Caco-2 (cell line): ENCODE measurements at regions not wholly inside any gene's neighbourhood (a gene's known extent, or its start where the extent isn't known, plus 50 kb on each side); places are given as distances from the start of the nearest gene placed in this dataset.

Experiments used
- BruUV-seq: library from RNA; stranded (reverse); fragments of 400-500 nt; replicated peaks from 2 replicates; lab custom pipeline; 2021; lab: Mats Ljungman, UMichigan
- CTCF ChIA-PET: fragments of 300-600 bp; sonication (Branson Sonifier 250); formaldehyde crosslinking; loops from one replicate; lab custom pipeline; 2022; ENCODE audit warnings: antibody characterized with exemption; lab: Charles Lee
- POLR2A ChIA-PET: fragments of 300-600 bp; sonication (Branson Sonifier 250); formaldehyde crosslinking; loops from one replicate; lab custom pipeline; 2022; ENCODE audit warnings: antibody characterized with exemption; lab: Charles Lee
- DNase-seq, 2 experiments: peaks; one replicate each; pipeline versions ENCODE4 v3.0.0 to v3.0.0-alpha.2; 2020 to 2022
- H3K27me3 ChIP-seq: replicated peaks from 2 replicates; pipeline ENCODE4 v1.6.0; 2011; ENCODE audit warnings: low read length; ENCODE audit not compliant: control insufficient read depth, insufficient read depth
- H3K36me3 ChIP-seq: 2 replicates; pipeline ENCODE4 v1.5.1; 2011; ENCODE audit warnings: low read length; ENCODE audit not compliant: control insufficient read depth, insufficient read depth
- H3K4me1 ChIP-seq: fragments of 250-450 bp; sonication (Bioruptor Pico); 2 replicates; pipeline ENCODE4 v1.5.1; 2020; ENCODE audit warnings: mild to moderate bottlenecking
- H3K4me3 ChIP-seq: 2 replicates; pipeline ENCODE4 v1.5.1; 2011; ENCODE audit warnings: low read depth, mild to moderate bottlenecking, control low read depth, low read length
- H3K9me3 ChIP-seq: fragments of 250-450 bp; sonication (Bioruptor Pico); 2 replicates; pipeline ENCODE4 v1.5.1; 2020; ENCODE audit warnings: mild to moderate bottlenecking, moderate library complexity
- H3K27ac Mint-ChIP-seq: one replicate; pipeline ENCODE4 v1.8.0; 2022; ENCODE audit warnings: mixed read lengths; ENCODE audit not compliant: unreplicated experiment
- H3K27me3 Mint-ChIP-seq: one replicate; pipeline ENCODE4 v1.8.0; 2022; ENCODE audit warnings: mixed read lengths; ENCODE audit not compliant: insufficient read depth, unreplicated experiment
- H3K36me3 Mint-ChIP-seq: one replicate; pipeline ENCODE4 v1.8.0; 2022; ENCODE audit warnings: mild to moderate bottlenecking, mixed read lengths; ENCODE audit not compliant: insufficient read depth, unreplicated experiment
- H3K4me1 Mint-ChIP-seq: one replicate; pipeline ENCODE4 v1.8.0; 2022; ENCODE audit warnings: low read depth, mixed read lengths; ENCODE audit not compliant: unreplicated experiment
- H3K4me3 Mint-ChIP-seq: one replicate; pipeline ENCODE4 v1.8.0; 2022; ENCODE audit warnings: mild to moderate bottlenecking, moderate library complexity, mixed read lengths; ENCODE audit not compliant: unreplicated experiment
- H3K9me3 Mint-ChIP-seq: one replicate; pipeline ENCODE4 v1.8.0; 2022; ENCODE audit warnings: mixed read lengths; ENCODE audit not compliant: unreplicated experiment
- intact Hi-C: fragments of 100-400 bp; cut with micrococcal nuclease; formaldehyde crosslinking; loops from one replicate; pipeline ENCODE4 v1.10.0; 2022; ENCODE audit not compliant: unreplicated experiment
- TF ChIP-seq, protein P1 (sequence below), 2 experiments: fragments of 200-600 bp in 1 of 2; IDR thresholded peaks; 1 replicate in 1 of 2; 2 replicates in 1 of 2; pipeline versions ENCODE4 v1.5.1 to v1.8.0; 2011 to 2022; ENCODE audit warnings: antibody characterized with exemption in 1 of 2, control low read depth in 1 of 2, inconsistent platforms in 1 of 2, low read depth in 1 of 2, low read length in 1 of 2, mild to moderate bottlenecking in 1 of 2, moderate library complexity in 1 of 2; ENCODE audit not compliant: insufficient read depth in 1 of 2, severe bottlenecking in 1 of 2, unreplicated experiment in 1 of 2

DNA sequence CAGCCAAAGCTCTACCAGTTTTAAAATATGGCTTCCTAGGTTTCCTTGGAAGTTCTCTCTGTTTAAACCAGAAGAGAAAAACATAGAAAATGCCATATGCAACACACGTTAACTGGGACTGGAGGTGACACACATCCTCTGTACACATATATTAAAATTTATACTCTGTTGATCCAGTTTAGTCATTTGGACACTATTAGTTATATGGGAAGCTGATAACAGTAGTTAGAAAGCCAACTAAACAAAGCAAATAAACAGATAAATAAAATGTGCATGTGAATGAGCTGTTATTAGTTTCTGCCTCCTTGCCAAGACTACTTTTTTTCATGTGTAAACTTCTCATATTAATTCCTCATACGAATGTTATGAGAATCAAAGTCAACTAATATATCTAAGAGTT is 1249.2 kb upstream of the CDH6 start:
- POLR2A ChIA-PET = no interaction called here
- no peak overlapping the region for H3K27ac Mint-ChIP-seq

DNA sequence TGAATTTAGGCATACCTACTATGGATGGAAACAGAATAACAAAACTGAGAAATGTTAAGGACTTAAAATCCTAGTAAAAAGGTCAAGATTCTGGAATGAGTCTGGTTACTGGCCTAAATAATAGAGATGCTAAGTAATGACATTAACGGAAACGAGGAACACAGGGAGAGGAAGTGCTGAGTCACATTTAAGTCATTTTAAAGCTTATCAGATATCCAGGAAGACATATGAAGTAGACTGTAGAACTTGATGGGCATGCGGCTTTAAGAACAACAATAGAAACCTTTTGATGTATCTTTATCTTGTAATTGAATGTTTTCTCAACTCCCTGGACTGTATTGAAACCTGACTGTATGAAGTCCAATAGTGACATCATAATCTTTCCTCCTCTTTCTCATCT is 1251.4 kb upstream of the CDH6 start:
- TF ChIP-seq, protein P1, sequence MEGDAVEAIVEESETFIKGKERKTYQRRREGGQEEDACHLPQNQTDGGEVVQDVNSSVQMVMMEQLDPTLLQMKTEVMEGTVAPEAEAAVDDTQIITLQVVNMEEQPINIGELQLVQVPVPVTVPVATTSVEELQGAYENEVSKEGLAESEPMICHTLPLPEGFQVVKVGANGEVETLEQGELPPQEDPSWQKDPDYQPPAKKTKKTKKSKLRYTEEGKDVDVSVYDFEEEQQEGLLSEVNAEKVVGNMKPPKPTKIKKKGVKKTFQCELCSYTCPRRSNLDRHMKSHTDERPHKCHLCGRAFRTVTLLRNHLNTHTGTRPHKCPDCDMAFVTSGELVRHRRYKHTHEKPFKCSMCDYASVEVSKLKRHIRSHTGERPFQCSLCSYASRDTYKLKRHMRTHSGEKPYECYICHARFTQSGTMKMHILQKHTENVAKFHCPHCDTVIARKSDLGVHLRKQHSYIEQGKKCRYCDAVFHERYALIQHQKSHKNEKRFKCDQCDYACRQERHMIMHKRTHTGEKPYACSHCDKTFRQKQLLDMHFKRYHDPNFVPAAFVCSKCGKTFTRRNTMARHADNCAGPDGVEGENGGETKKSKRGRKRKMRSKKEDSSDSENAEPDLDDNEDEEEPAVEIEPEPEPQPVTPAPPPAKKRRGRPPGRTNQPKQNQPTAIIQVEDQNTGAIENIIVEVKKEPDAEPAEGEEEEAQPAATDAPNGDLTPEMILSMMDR (IDR thresholded peaks at IDR 0.05; ENCODE audit: insufficient read depth in 1 of 2, low read depth in 1 of 2, low read length in 1 of 2, severe bottlenecking in 1 of 2, unreplicated experiment in 1 of 2) = no peak
- no peaks in the 10 kb centered on the region for H3K27me3 ChIP-seq
- DNase-seq = no peak
- CTCF ChIA-PET = no interaction called here
- H3K9me3 ChIP-seq = no peaks in the 10 kb centered on the region
- Mint-ChIP-seq H3K9me3 (no peaks in the 10 kb centered on the region), H3K27me3 (no peaks in the 10 kb centered on the region), H3K36me3 (no peaks in the 10 kb centered on the region), H3K4me3 (no peak overlapping the region), H3K27ac (no peak overlapping the region), H3K4me1 (no peaks in the 10 kb centered on the region)
- intact Hi-C loops = no loop called here
- H3K36me3 ChIP-seq = no peaks in the 10 kb centered on the region
- H3K4me3 ChIP-seq = no peak overlapping the region
- no peaks in the 10 kb centered on the region for H3K4me1 ChIP-seq
- BruUV-seq = no TSS peak
- POLR2A ChIA-PET = no interaction called here

More for the DNA sequence above, 1249.2 kb upstream of the CDH6 start:
- H3K27me3 Mint-ChIP-seq = no peaks in the 10 kb centered on the region
- H3K4me3 ChIP-seq = no peak overlapping the region
- no peaks in the 10 kb centered on the region for H3K9me3 Mint-ChIP-seq
- TF ChIP-seq, protein P1 (IDR thresholded peaks at IDR 0.05; ENCODE audit: insufficient read depth in 1 of 2, low read depth in 1 of 2, low read length in 1 of 2, severe bottlenecking in 1 of 2, unreplicated experiment in 1 of 2) = no peak
- no peaks in the 10 kb centered on the region for H3K27me3 ChIP-seq
- no peaks in the 10 kb centered on the region for H3K4me1 ChIP-seq
- H3K9me3 ChIP-seq = no peaks in the 10 kb centered on the region
- no peaks in the 10 kb centered on the region for H3K36me3 Mint-ChIP-seq
- no peaks in the 10 kb centered on the region for H3K36me3 ChIP-seq
- intact Hi-C loops = no loop called here
- H3K4me3 Mint-ChIP-seq = no peak overlapping the region
- no TSS peak for BruUV-seq
- CTCF ChIA-PET = no interaction called here
- H3K4me1 Mint-ChIP-seq = no peaks in the 10 kb centered on the region
- DNase-seq = no peak

DNA sequence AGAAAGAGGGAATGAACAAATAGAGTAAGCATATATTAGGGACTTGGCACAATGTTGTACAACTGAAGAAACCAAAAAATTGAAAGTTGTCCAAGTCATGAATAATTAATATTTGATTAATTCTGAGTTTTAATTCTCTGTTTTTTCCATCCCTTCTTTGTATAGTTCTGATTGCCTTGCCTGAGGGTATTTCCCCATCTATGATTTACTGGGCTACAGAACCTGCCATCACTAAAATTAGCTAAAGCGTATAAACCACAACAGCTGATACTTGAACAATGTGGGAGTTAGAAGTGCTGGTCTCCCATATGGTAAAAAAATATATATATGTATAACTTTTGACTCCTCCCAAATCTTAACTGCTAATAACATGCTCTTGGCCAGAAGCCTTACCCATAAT is 1253.5 kb upstream of the CDH6 start:
- ChIA-PET CTCF (no interaction called here), POLR2A (no interaction called here)
- intact Hi-C loops = no loop called here
- Mint-ChIP-seq H3K4me1 (no peaks in the 10 kb centered on the region), H3K27ac (no peak overlapping the region), H3K36me3 (no peaks in the 10 kb centered on the region), H3K4me3 (no peak overlapping the region), H3K27me3 (no peaks in the 10 kb centered on the region), H3K9me3 (no peaks in the 10 kb centered on the region)
- no TSS peak for BruUV-seq
- TF ChIP-seq, protein P1 (IDR thresholded peaks at IDR 0.05; ENCODE audit: insufficient read depth in 1 of 2, low read depth in 1 of 2, low read length in 1 of 2, severe bottlenecking in 1 of 2, unreplicated experiment in 1 of 2) = no peak
- H3K4me3 ChIP-seq = no peak overlapping the region
- 0 out of 2 replicates have a peak, but pooled peaks cover 3% of the 10 kb centered on the region for H3K4me1 ChIP-seq
- H3K36me3 ChIP-seq = no peaks in the 10 kb centered on the region
- no peak for DNase-seq
- H3K27me3 ChIP-seq = no peaks in the 10 kb centered on the region
- no peaks in the 10 kb centered on the region for H3K9me3 ChIP-seq
